GM10248 (cell line): ENCODE measurements at regions not wholly inside any gene's neighbourhood (a gene's known extent, or its start where the extent isn't known, plus 50 kb on each side); places are given as distances from the start of the nearest gene placed in this dataset.

ENCODE experiments used
- CTCF ChIA-PET: fragments of 300-600 bp; sonication (Branson Sonifier 250); formaldehyde crosslinking; extraction: SDS; loops from one replicate; lab custom pipeline; 2021; ENCODE audit warnings: antibody characterized with exemption; lab: Yijun Ruan, JAX
- POLR2A ChIA-PET: fragments of 350-650 bp; sonication (Branson Sonifier 250); formaldehyde crosslinking; extraction: SDS; loops from one replicate; lab custom pipeline; 2020; ENCODE audit warnings: antibody characterized with exemption; lab: Yijun Ruan, JAX
- DNase-seq: peaks from one replicate; pipeline ENCODE4 v3.0.0; 2012; ENCODE audit errors: extremely low spot score
- CTCF ChIP-seq: IDR thresholded peaks from 2 replicates; pipeline ENCODE4 v1.5.1; 2012; ENCODE audit warnings: mild to moderate bottlenecking, low read depth; ENCODE audit errors: extremely low read depth, missing control alignments, control extremely low read depth

- ChIA-PET CTCF (no interaction called here), POLR2A (no interaction called here)
- no peak for TF ChIP-seq CTCF
- no peak for DNase-seq
Observed at GRCh38 chr2:21683838-21684237, 560.1 kb downstream of the TDRD15 start.

GRCh38 chr2:21687589-21687988 lies 563.8 kb downstream of the TDRD15 start:
- ChIA-PET CTCF (no interaction called here), POLR2A (no interaction called here)
- DNase-seq = no peak
- TF ChIP-seq CTCF = no peak

GRCh38 chr2:21690005-21690404 lies 566.2 kb downstream of the TDRD15 start:
- no peak for TF ChIP-seq CTCF
- DNase-seq = no peak
- ChIA-PET POLR2A (no interaction called here), CTCF (no interaction called here)

- CTCF ChIA-PET = no interaction called here
- POLR2A ChIA-PET = no interaction called here
- no peak for TF ChIP-seq CTCF
- DNase-seq = no peak
Observed at GRCh38 chr2:21693081-21693480, 569.3 kb downstream of the TDRD15 start.

GRCh38 chr2:21694079-21694878 lies 570.5 kb downstream of the TDRD15 start:
- POLR2A ChIA-PET = no interaction called here

GRCh38 chr2:21696900-21697299 lies 573.1 kb downstream of the TDRD15 start:
- no peak for DNase-seq
- ChIA-PET POLR2A (no interaction called here), CTCF (no interaction called here)
- no peak for TF ChIP-seq CTCF

More at GRCh38 chr2:21694079-21694878, 570.5 kb downstream of the TDRD15 start:
- CTCF ChIA-PET = interaction anchor here (2.2 kb wide), 1 partner anchor 12 kb away, joined by 7 read pairs; no protein-coding TSS in a partner anchor
- no peak for DNase-seq
- no peak for TF ChIP-seq CTCF

- POLR2A ChIA-PET = no interaction called here
- CTCF ChIA-PET = no interaction called here
Observed at GRCh38 chr2:21700644-21701043, 576.9 kb downstream of the TDRD15 start.

More at GRCh38 chr2:21700644-21701043, 576.9 kb downstream of the TDRD15 start:
- DNase-seq = no peak
- TF ChIP-seq CTCF = no peak
